ENCODE measurements at regions not wholly inside any gene's neighbourhood (a gene's known extent, or its start where the extent isn't known, plus 50 kb on each side); places are given as distances from the start of the nearest gene placed in this dataset.

DNA sequence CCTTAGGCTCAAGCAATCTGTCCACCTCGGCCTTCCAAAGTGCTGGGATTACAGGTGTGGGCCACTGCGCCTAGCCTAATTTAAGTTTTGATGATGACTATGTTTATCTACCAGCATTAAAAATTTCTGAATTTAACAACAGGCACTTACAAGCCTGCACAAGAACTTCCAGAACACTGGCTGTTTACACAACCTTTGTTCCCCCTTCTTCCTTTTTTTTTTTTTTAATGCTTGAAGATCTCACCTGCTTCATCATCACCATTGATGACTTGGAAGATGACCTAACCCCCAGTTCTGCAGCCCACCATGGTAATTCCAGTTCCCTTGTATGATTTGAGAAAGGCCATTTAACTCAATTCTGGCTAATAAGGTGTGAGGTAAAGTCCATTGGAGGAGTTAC lies 70.4 kb downstream of the GJD2 start:
- TF ChIP-seq, protein P1, sequence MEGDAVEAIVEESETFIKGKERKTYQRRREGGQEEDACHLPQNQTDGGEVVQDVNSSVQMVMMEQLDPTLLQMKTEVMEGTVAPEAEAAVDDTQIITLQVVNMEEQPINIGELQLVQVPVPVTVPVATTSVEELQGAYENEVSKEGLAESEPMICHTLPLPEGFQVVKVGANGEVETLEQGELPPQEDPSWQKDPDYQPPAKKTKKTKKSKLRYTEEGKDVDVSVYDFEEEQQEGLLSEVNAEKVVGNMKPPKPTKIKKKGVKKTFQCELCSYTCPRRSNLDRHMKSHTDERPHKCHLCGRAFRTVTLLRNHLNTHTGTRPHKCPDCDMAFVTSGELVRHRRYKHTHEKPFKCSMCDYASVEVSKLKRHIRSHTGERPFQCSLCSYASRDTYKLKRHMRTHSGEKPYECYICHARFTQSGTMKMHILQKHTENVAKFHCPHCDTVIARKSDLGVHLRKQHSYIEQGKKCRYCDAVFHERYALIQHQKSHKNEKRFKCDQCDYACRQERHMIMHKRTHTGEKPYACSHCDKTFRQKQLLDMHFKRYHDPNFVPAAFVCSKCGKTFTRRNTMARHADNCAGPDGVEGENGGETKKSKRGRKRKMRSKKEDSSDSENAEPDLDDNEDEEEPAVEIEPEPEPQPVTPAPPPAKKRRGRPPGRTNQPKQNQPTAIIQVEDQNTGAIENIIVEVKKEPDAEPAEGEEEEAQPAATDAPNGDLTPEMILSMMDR (IDR thresholded peaks at IDR 0.05; ENCODE audit: extremely low read depth in 1 of 2, insufficient read depth in 1 of 2, low read depth in 1 of 2, low read length in 2 of 2) = no peak
- no peak for TF ChIP-seq GATA2 (IDR thresholded peaks at IDR 0.05; ENCODE audit: insufficient read depth, insufficient read length, low read depth, low read length)
- no peak for TF ChIP-seq EZH2 (IDR thresholded peaks at IDR 0.05; ENCODE audit: borderline replicate concordance, low read depth, low read length, severe bottlenecking)
- no peak for TF ChIP-seq POLR2A (IDR thresholded peaks at IDR 0.05; ENCODE audit: low read depth, low read length)
- no peak for TF ChIP-seq POLR2AphosphoS5 (IDR thresholded peaks at IDR 0.05; ENCODE audit: insufficient read depth, low read depth, low read length)
- TF ChIP-seq, protein P2, sequence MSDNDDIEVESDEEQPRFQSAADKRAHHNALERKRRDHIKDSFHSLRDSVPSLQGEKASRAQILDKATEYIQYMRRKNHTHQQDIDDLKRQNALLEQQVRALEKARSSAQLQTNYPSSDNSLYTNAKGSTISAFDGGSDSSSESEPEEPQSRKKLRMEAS (IDR thresholded peaks at IDR 0.05; ENCODE audit: insufficient read depth, insufficient read length) = no peak
- TF ChIP-seq FOS (IDR thresholded peaks at IDR 0.05; ENCODE audit: borderline replicate concordance, insufficient read depth, low read length) = no peak
- no peak for TF ChIP-seq JUN (IDR thresholded peaks at IDR 0.05; ENCODE audit: borderline replicate concordance, insufficient read depth, insufficient read length, low read depth)
